ENCODE measurements at regions not wholly inside any gene's neighbourhood (a gene's known extent, or its start where the extent isn't known, plus 50 kb on each side); places are given as distances from the start of the nearest gene placed in this dataset.

DNA sequence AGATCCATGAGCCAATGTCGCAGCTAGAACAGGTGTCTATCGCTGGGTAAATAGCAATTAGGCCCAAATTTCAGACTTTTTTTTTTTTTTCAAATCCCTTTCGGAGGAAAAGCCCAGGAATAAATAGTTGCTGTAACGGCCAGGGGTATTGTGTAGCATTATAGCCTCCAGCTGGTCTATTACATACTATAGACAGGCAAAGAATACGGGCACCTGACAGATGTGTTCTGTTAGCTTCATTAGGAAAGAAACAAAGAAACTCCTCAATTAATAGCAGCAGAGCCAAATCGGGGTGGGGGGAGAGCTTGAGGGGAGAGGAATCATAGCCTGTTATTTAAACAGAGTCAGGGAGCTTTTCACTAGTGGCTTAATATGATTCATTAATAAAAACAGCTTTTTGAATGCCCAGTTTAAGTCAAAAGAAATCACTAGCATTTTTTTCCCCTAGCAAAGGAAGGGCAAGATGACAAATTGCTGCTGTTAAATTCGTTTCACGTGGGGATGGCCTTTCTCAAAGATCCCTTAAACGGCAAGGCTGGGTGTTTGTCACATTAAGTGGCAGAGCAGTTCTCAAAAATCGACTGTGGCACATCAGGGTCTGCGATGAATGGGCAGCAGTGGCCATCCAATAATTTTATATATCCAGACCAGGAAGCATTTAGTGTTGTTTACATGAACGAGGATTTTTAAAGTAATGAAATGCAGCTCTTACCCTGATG lies 139.4 kb downstream of the ID4 start:
- DNase-seq (ENCODE audit: low read depth) = no peak

DNA sequence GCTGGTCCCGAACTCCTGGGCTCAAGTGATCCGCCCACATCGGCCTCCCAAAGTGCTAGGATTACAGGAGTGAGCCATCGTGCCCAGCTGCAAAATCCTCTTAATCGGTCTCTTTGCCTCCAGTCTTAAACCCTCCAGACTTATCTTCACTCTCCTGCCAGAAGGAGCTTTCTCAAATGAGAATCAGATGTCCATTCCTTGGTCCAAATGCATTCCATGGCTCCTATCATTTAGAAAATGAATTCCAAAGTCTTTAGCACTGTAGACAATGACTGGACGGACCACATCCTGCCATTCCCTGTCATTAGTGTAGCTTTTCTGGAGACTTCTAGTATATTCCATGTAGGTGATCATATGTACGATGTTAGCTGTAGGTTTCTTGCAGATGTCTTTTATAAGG lies 141.9 kb downstream of the ID4 start:
- DNase-seq (ENCODE audit: low read depth) = no peak

- DNase-seq (ENCODE audit: low read depth) = no peak
Observed at GRCh38 chr6:19979986-19980385, 142.8 kb downstream of the ID4 start.

DNA sequence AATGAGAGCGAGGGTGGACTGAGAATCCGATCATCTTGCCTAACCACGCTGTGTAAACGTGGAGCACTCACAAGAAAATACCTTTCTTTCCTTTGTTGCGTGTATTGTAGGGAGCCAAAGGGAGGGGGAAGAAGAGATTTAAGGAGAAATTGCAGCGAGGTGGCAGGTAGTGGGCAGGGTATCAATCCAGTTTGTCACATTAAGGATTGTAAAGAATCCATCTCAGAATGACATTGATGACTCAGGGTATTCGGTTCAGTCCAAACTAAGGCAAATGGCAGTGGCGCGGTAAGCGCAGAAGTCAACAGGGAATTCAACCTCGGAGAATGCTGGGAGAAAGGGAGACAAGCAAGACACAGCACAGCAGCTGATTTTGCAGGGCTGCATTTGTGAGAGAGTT lies 146.2 kb downstream of the ID4 start:
- no peak for DNase-seq (ENCODE audit: low read depth)

DNA sequence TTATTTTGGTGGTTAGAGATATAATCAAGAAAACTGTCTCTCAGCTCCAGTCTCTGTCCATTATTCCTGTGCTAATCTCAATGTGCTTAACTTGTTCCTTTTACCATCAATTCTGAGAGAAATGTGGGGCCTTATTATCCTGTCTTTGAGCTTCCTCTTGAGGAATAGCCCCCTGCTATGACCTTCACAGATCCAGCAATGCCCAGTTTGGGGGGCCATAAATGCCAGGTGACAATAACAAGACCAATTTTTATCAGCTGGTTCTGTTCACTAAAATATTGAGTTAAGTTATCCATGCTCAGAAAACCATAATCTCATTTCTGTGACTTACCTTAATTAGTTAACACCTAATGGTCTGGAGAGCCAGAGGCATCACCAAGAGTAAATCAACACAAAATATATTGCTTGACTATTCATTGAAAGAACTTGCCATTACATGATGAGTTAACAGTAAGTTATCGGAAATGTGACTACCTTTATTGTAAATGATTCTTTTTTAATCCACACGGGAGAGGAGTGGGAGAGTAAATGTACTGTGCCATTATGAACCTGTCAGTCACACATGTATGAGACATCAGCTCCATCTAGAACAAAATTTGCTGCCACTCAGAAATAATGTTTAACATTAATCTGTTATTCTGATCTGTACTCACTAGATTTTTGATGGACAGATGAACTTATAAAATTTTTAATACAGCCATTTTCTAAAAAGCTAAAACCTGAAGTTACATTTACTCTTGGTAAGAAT lies 149.7 kb downstream of the ID4 start:
- DNase-seq (ENCODE audit: low read depth) = no peak

DNA sequence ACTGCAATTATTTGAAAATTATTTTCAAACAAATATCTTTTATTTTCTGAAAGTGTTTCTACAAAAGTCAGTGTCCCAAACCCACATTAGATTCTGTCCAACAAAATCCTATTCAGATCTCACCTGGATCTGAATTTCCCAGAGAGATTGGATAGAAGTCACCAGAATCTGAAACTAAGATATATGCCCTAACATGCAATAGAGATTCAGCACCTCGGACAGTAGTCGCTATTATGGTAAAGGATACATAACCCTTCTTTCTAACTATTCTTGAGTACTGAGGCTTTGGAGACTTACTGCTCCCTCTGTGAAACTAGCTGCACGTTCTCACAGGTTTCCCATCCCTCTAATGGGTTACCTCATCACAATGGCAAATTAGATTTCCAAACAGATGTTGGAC lies 151.4 kb downstream of the ID4 start:
- no peak for DNase-seq (ENCODE audit: low read depth)

DNA sequence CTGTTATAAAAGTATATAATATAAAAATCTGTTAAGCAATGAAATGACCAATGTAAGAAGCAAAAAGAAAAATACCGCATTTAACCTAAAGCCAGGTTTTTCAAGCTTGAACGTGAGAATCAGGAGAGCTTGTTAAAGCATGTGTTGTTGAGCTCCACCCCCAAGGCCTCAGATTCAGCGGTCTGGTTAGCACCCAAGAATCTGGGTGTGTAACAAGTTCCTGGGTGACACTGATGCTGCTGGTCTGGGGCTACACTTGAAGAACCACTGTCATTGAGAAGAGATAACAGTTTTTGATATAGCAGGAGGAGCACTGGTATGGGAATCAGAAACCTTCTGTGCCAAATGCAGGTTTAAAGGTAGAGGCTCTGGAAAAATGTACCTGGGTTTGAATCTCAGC lies 154.0 kb downstream of the ID4 start:
- DNase-seq (ENCODE audit: low read depth) = no peak

DNA sequence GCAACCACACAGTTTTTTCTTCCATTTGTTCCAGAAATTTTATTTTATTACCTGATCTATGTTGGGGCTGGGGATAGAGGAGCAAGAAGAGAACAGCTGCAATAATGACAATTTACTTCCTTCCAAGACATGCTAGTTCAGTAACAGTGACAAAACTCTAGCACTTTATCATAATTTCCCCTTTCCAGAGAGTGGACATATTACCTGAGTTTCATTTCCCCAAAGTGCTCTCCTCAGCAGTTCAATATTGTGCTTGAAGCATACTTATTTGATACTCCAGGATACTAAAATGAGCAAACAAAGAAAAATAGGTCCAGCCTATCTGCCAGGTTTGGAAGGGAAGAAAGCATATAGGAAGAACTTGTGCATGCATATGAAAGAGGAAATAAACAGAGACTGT lies 157.7 kb downstream of the ID4 start:
- no peak for DNase-seq (ENCODE audit: low read depth)

DNA sequence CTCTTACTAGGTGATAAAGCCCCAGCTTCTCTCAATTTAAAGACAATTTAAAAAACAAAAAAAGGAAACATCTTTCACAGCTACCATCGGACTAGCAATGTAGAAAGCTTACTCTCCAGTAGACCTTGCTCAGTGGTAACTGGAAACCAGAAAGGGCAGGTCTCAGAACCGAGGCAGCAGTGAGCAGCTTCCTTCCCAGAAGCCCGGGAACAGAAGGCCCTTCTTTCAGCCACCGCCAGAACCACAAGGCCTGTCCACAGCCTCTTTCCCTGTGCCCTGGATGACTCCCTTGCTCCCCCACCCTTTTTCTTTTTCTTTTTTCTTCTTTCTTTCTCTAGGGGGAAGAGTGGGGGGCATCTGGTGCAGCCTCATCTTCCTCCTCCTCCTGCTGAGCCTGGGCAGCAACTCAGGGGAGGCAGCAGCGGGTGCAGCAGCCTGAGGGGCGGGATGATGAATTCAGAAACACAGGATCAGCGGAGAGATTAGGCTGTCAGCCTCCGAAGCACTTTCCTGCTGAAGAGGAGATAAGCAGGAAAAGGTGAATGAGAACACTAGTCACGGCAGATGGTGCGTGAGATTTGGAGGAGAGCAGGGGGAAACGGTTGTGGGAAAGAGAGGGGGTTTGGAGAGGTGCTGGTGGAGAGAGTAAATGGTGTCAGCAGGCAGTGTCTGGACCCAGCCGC lies 158.5 kb downstream of the ID4 start:
- DNase-seq (ENCODE audit: low read depth) = no peak

- no peak for DNase-seq (ENCODE audit: low read depth)
Observed at GRCh38 chr6:19997104-19997503, 159.9 kb downstream of the ID4 start.

DNA sequence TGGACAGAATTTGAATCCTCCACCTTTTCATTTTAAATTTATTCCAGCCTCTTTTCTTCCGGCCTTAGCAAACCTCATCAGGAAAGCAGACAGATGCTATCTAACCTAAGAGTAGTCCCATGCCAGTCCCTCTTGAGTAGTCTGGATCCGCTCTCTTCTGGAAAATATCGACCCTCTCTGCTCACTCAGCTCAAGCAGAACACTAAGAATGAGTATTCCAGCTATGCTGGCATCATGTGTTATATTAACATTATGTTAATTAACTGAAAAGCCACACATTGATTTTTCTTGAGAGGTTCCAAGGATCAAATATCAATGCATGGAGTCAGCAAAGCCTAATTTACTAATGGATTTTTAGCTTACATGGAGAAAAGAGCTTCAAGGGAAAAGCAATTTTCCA lies 161.4 kb downstream of the ID4 start:
- no peak for DNase-seq (ENCODE audit: low read depth)

GRCh38 chr6:19999319-20000191 lies 162.4 kb downstream of the ID4 start:
- DNase-seq (ENCODE audit: low read depth) = no peak

GRCh38 chr6:20001286-20001685 lies 164.1 kb downstream of the ID4 start:
- DNase-seq (ENCODE audit: low read depth) = no peak

GRCh38 chr6:20006037-20006436 lies 168.9 kb downstream of the ID4 start:
- no peak for DNase-seq (ENCODE audit: low read depth)

GRCh38 chr6:20008131-20008530 lies 171.0 kb downstream of the ID4 start:
- no peak for DNase-seq (ENCODE audit: low read depth)

DNA sequence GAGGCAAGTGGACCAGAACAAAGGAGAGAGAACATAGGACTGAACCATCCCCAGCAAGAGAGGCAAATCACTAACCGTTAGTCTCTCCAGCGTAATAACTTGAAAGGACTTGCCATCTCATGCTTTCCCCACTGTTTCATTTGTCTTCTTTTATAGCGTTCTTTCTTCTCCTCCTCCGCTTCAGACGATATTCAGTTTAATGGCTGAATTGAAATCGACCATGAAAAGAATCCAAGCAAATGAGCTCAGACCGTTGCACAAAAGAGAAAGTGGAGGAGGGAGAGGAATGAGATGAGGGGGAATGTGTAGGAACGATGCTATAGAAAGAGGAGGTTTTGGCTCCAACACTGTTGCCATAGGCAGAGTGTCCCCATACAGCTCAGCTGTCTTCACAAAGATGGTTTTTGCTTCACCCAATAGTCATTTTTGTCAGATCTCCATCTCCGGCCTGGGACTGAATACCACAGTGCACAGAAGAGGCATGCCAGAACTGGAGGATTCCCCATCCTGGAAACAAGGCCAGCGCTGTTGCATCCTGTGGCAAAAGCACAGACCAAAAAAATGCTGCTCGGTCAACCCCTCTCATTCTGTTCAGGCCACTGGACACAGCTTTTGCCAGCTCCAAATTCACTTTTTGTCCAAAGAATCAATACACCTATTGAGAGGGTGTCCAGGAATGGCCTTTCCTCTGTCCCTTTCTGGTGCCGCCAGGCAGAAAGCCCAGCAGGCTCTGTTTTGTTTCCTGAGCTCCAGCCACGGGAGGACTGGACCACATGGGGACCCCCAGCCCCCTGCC lies 176.1 kb downstream of the ID4 start:
- no peak for DNase-seq (ENCODE audit: low read depth)

GRCh38 chr6:20014508-20014907 lies 177.3 kb downstream of the ID4 start:
- no peak for DNase-seq (ENCODE audit: low read depth)

DNA sequence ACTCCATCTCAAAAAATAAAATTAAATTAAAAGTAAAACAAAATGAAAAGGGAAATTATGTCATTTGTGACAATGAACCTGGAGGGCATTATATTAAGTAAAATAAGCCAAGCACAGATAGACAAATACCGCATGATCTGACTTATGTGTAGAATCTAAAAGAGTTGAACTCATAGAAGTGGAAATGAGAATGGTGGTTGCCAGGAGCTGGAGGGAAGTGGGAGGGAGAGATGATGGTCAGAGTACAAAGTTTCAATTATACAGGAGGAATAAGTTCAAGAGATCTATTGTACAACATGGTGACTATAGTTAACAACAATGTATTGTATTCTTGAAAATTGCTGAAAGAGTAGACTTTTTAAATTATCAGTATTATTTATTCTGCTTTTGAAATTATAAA lies 183.4 kb downstream of the ID4 start:
- no peak for DNase-seq (ENCODE audit: low read depth)

DNA sequence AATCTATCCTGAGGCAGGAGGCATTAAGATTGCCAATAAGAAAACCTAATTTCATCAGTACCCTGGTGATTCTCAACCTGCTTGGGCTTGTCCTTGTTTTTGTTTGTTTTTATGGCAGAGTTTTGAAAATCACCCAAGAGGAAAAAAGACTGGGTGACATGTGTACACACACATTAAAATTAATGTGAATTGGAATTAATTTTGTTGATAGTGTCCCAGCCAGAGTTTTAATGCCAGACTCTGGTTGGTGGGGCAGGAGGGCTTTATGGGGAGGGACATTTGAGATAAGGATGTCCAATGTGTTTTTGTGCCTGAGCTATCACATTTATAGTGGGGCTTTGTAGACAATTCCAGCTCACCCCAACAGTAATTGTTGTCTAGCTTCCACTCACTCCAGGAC lies 184.6 kb downstream of the ID4 start:
- no peak for DNase-seq (ENCODE audit: low read depth)

- DNase-seq (ENCODE audit: low read depth) = peak; percentile 5
Observed at GRCh38 chr6:20023549-20024315, 186.6 kb downstream of the ID4 start.

DNA sequence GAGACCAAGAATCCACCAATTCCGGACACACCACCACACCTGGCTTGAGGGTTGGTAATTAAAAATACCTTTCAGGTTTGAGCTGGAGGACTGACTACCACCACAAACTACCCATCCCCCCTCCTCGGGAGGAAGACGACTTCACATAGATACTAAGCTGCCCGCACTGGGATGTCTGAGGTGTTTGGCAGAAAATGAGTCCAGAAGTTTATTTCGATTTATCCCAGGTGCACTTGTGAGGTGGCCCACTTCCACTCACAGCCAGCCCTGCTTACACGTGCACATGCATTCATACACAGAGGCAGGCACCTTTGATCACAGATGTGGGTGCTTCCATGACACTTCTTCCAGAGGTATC lies 187.1 kb downstream of the ID4 start:
- no peak for DNase-seq (ENCODE audit: low read depth)

Measured in stimulated activated CD8-positive, alpha-beta memory T cell treated with anti-CD3 and anti-CD28 coated beads, Interleukin-12 subunit alpha, Interleukin-12 subunit beta, amount 100 ng/mL, for 4 hours (primary cell).